GM10266 (cell line): ENCODE measurements at regions not wholly inside any gene's neighbourhood (a gene's known extent, or its start where the extent isn't known, plus 50 kb on each side); places are given as distances from the start of the nearest gene placed in this dataset.
A peak's percentile ranks its signal among the peaks of the same experiment; 100 is the strongest.

Source experiments
- DNase-seq: peaks from one replicate; pipeline ENCODE4 v3.0.0; 2012; ENCODE audit errors: extremely low spot score
- CTCF ChIP-seq: IDR thresholded peaks from 2 replicates; pipeline ENCODE4 v1.5.1; 2012; ENCODE audit warnings: mild to moderate bottlenecking, low read depth; ENCODE audit not compliant: control insufficient read depth, insufficient read depth; ENCODE audit errors: missing control alignments

DNA sequence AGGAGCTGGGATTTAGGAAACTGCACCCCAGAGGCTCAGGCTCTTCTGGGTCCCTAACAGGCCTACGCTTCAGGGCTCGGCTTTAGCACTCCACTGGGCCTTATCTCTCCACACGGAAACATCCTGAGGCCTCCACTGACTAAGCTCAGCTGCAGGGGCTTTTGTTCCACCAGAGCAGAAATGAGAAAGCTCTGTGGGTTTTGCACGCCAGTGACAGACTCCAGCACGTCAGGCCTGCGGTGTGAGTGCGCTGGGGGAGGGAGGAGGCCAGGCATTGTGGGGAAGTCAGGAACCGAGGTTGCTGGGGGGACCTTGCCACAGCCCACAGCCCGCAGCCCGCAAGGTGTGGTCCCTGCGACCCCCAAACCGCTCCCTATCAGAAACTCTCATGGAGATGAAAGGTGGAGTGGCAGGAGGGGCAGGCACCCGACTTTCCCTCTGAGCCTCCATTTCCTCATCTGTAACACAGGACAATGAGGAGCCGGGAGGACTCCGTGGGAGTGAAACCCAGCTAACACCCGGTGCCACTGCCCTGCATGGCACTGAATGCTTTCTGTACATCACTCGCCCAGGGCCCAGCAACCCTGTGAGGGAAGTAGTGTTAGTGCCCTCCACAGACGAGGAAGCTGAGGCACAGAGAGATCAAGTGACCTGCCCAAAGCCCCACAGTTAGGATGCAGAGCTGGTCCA, 106.5 kb downstream of the TPRA1 start:
- peak; percentile 72 for DNase-seq
- no peak for TF ChIP-seq CTCF

GRCh38 chr3:127483005-127483641, 107.4 kb downstream of the TPRA1 start:
- DNase-seq: no peak
- no peak for TF ChIP-seq CTCF

GRCh38 chr3:127482216-127483004, 108.1 kb downstream of the TPRA1 start:
- DNase-seq: no peak
- no peak for TF ChIP-seq CTCF

GRCh38 chr3:127480196-127480954, 110.2 kb downstream of the TPRA1 start:
- DNase-seq: no peak
- no peak for TF ChIP-seq CTCF

DNA sequence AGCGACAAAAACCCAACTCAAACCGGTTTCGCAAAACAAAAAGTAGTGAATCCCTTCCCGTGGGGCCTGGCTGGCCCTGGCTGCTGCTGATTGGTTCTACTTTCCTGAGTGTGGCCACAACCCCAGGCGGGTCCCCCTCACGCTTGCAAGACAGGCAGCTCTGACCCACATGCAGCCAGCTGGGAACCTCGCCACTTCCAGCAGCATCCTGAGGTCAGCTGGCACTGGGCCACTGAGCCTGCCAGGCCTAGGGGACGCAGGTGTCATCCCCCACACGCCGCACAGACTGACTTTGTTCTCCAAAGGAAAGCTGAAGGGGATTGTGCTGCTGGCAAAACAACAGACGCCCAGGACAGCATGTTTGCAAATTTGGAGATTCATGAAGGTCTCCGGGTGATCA, 111.1 kb downstream of the TPRA1 start:
- no peak for TF ChIP-seq CTCF
- DNase-seq: no peak

DNA sequence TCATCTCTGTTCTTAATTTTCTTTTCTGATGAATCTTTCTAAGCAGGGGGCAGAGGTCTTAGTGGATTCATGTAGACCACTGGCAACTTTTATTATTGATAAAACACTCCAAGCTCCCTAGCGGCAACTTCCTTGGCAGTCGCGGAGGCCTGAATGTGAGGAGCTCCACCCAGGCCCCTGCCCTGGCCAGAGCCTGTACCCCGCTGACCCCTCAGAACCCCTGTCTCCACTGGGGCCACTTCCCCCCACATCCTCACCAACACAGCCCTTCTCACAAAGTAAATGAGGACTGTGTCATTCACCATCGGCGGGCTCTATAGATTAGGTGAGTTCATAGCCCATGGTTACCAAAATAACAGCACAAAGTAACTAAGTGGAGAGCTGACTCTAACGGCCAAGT, 111.6 kb downstream of the TPRA1 start:
- no peak for TF ChIP-seq CTCF
- no peak for DNase-seq

DNA sequence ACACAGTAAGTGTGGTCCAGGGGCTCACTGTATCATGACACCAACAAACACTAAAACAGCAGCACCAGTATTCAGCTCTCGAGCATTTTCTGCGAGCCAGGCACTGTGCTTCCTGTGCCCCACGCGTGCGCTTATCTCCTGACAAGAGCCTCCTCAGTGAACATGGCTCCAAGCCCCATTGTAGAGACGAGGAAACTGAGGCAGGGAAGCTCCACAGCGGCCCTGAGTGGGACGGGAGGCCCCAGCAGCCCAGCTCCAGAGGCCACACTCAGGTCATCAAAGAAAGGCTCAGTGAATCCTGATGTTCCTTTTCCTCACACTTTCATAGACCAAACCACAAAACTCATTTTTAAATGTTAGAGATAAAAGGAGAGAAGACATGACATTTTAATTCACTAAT, 113.1 kb downstream of the TPRA1 start:
- TF ChIP-seq CTCF: no peak
- DNase-seq: no peak
